HG03571 (cell line): ENCODE measurements at regions not wholly inside any gene's neighbourhood (a gene's known extent, or its start where the extent isn't known, plus 50 kb on each side); places are given as distances from the start of the nearest gene placed in this dataset.

ENCODE experiments used
- ATAC-seq: cut with Tn5 transposase; IDR thresholded peaks from one replicate; pipeline ENCODE4 v1.9.1; 2021; ENCODE audit not compliant: unreplicated experiment

DNA sequence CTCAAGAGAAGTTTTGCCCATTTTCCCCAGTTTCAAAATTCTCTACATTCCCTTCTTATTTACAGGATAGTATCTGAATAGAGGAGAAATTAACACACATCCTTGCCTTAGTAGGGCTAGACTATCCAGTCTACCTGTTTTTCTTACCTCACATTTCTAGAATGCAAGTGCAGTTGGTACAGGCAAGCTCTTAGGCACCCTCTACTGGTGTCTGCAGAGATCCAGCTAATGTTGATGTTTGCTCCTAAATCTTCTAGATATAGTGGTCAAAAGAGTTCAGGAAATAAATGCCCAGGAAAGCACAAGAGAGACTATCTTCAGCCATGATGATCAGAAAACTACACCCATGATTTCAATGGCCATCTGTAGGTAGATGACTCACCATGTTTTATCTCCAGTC is 205.3 kb downstream of the HTR7 start:
- no peak for ATAC-seq

DNA sequence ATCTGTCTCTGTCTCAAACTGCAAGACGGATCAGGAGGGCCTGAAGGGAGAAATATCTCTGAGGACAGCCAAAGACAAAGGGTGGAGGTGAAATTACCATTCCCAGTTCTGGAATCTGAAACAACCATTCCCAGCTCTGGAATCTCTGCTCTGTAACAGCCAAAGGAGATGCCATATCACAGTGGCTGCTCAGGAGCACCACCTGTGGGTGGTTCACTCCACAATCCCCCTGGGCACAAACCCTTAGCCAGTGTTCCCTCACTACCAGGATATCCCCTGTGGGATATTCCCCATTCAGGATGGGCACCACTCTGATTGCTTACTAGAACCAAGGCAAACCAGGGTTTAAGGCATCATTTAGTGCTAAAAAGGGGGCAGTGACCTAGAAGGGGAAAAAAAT is 199.0 kb downstream of the HTR7 start:
- ATAC-seq = no peak

GRCh38 chr10:90665905-90666662 is 191.8 kb downstream of the HTR7 start:
- no peak for ATAC-seq

DNA sequence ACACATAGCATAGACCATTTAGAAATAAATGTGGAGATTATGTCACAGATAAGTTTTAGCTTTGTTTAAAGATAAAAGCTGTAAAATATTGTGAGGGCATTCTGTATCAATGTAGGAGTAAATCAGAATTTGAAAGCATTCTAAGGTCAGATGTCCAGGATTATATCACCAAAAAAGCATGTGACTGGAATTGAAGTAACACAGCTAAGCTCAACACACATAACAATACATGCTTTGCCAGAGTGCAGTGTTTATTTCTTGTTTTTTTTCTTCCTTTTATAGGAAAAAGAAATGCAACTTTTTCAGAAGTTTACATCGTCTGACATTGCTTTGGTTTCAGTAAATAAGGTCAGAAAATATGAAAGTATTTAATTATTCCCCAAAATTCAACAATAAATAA is 183.4 kb downstream of the HTR7 start:
- ATAC-seq = no peak

- no peak for ATAC-seq
Measured at GRCh38 chr10:90674928-90675327, 182.9 kb downstream of the HTR7 start.

DNA sequence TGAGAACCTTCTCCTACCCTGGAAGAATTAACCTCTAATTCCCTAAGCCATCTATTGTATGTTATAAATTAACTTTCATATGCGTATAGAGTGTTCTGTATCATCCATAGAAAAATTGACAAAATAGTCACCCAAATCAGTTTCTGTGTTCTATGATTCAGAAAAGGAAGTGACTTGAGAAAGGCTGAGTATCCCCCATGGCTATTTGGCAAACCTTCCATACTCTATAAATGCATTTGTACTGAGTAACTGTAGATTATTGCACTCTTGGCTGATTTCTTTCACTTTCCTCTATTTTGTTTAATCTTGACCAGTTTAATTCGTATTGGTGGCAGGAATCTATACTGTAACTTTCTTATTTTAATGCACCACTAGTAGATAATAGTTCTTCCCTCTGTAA is 182.2 kb downstream of the HTR7 start:
- no peak for ATAC-seq
